ENCODE measurements at regions not wholly inside any gene's neighbourhood (a gene's known extent, or its start where the extent isn't known, plus 50 kb on each side); places are given as distances from the start of the nearest gene placed in this dataset.
A peak's percentile ranks its signal among the peaks of the same experiment; 100 is the strongest.

- no peak for FAIRE-seq
- Histone ChIP-seq H3K36me3 (ENCODE audit: control insufficient read depth in 3 of 3, insufficient read depth in 2 of 3, low read depth in 1 of 3, low read length in 3 of 3) (no peaks in the 10 kb centered on the region), H3K9me3 (ENCODE audit: control insufficient read depth in 2 of 2, insufficient read depth in 1 of 2, low read depth in 1 of 2, low read length in 1 of 2) (no peaks in the 10 kb centered on the region), H3K27ac (ENCODE audit: low read depth in 1 of 3, low read length in 2 of 3) (no peak overlapping the region), H3K27me3 (ENCODE audit: control insufficient read depth in 3 of 3, insufficient read depth in 3 of 3, low read length in 3 of 3) (no peaks in the 10 kb centered on the region), H3K4me3 (ENCODE audit: low read depth in 1 of 3, low read length in 3 of 3) (no peak overlapping the region), H3K4me1 (ENCODE audit: control insufficient read depth in 3 of 3, insufficient read depth in 2 of 3, low read depth in 1 of 3, low read length in 2 of 3) (no peaks in the 10 kb centered on the region)
- DNase-seq = no peak
- 51 to 73% (median 64%) methylated on average over 3 of the region's 3 CpGs for WGBS, 3 donors
Observed at GRCh38 chr2:19529677-19530076, 171.3 kb upstream of the OSR1 start.

GRCh38 chr2:19527771-19528170 is 169.3 kb upstream of the OSR1 start:
- Histone ChIP-seq H3K4me3 (ENCODE audit: low read depth in 1 of 3, low read length in 3 of 3) (no peak overlapping the region), H3K27me3 (ENCODE audit: control insufficient read depth in 3 of 3, insufficient read depth in 3 of 3, low read length in 3 of 3) (no peaks in the 10 kb centered on the region), H3K27ac (ENCODE audit: low read depth in 1 of 3, low read length in 2 of 3) (no peak overlapping the region), H3K36me3 (ENCODE audit: control insufficient read depth in 3 of 3, insufficient read depth in 2 of 3, low read depth in 1 of 3, low read length in 3 of 3) (no peaks in the 10 kb centered on the region), H3K9me3 (ENCODE audit: control insufficient read depth in 2 of 2, insufficient read depth in 1 of 2, low read depth in 1 of 2, low read length in 1 of 2) (no peaks in the 10 kb centered on the region), H3K4me1 (ENCODE audit: control insufficient read depth in 3 of 3, insufficient read depth in 2 of 3, low read depth in 1 of 3, low read length in 2 of 3) (no peaks in the 10 kb centered on the region)
- FAIRE-seq (no peak), DNase-seq (no peak)
- 79 to 81% (median 80%) methylated on average over 2 of the region's 2 CpGs for WGBS, 3 donors

GRCh38 chr2:19525313-19525712 is 166.9 kb upstream of the OSR1 start:
- H3K36me3 ChIP-seq (ENCODE audit: control insufficient read depth in 3 of 3, insufficient read depth in 2 of 3, low read depth in 1 of 3, low read length in 3 of 3) = no peaks in the 10 kb centered on the region
- no peak overlapping the region for H3K4me3 ChIP-seq (ENCODE audit: low read depth in 1 of 3, low read length in 3 of 3)
- H3K27ac ChIP-seq (ENCODE audit: low read depth in 1 of 3, low read length in 2 of 3) = no peak overlapping the region
- H3K9me3 ChIP-seq (ENCODE audit: control insufficient read depth in 2 of 2, insufficient read depth in 1 of 2, low read depth in 1 of 2, low read length in 1 of 2) = no peaks in the 10 kb centered on the region
- WGBS, 3 donors = 41 to 57% (median 41%) methylated on average over 2 of the region's 2 CpGs
- DNase-seq (no peak), FAIRE-seq (no peak)
- H3K4me1 ChIP-seq (ENCODE audit: control insufficient read depth in 3 of 3, insufficient read depth in 2 of 3, low read depth in 1 of 3, low read length in 2 of 3) = no peaks in the 10 kb centered on the region
- H3K27me3 ChIP-seq (ENCODE audit: control insufficient read depth in 3 of 3, insufficient read depth in 3 of 3, low read length in 3 of 3) = no peaks in the 10 kb centered on the region

- Histone ChIP-seq H3K4me1 (ENCODE audit: control insufficient read depth in 3 of 3, insufficient read depth in 2 of 3, low read depth in 1 of 3, low read length in 2 of 3) (no peaks in the 10 kb centered on the region), H3K4me3 (ENCODE audit: low read depth in 1 of 3, low read length in 3 of 3) (no peak overlapping the region), H3K36me3 (ENCODE audit: control insufficient read depth in 3 of 3, insufficient read depth in 2 of 3, low read depth in 1 of 3, low read length in 3 of 3) (no peaks in the 10 kb centered on the region), H3K9me3 (ENCODE audit: control insufficient read depth in 2 of 2, insufficient read depth in 1 of 2, low read depth in 1 of 2, low read length in 1 of 2) (no peaks in the 10 kb centered on the region), H3K27me3 (ENCODE audit: control insufficient read depth in 3 of 3, insufficient read depth in 3 of 3, low read length in 3 of 3) (peaks cover 0 to 2% (median 0%) of the 10 kb centered on the region in 3 donors), H3K27ac (ENCODE audit: low read depth in 1 of 3, low read length in 2 of 3) (no peak overlapping the region)
- FAIRE-seq (no peak), DNase-seq (no peak)
- 77 to 80% (median 78%) methylated on average over 2 of the region's 2 CpGs for WGBS, 3 donors
Observed at GRCh38 chr2:19519045-19519444, 160.6 kb upstream of the OSR1 start.

GRCh38 chr2:19507137-19507536 is 148.7 kb upstream of the OSR1 start:
- 72 to 79% (median 77%) methylated on average over 2 of the region's 2 CpGs for WGBS, 3 donors
- Histone ChIP-seq H3K4me1 (ENCODE audit: control insufficient read depth in 3 of 3, insufficient read depth in 2 of 3, low read depth in 1 of 3, low read length in 2 of 3) (no peaks in the 10 kb centered on the region), H3K36me3 (ENCODE audit: control insufficient read depth in 3 of 3, insufficient read depth in 2 of 3, low read depth in 1 of 3, low read length in 3 of 3) (no peaks in the 10 kb centered on the region), H3K27me3 (ENCODE audit: control insufficient read depth in 3 of 3, insufficient read depth in 3 of 3, low read length in 3 of 3) (no peaks in the 10 kb centered on the region), H3K9me3 (ENCODE audit: control insufficient read depth in 2 of 2, insufficient read depth in 1 of 2, low read depth in 1 of 2, low read length in 1 of 2) (no peaks in the 10 kb centered on the region), H3K27ac (ENCODE audit: low read depth in 1 of 3, low read length in 2 of 3) (no peak overlapping the region), H3K4me3 (ENCODE audit: low read depth in 1 of 3, low read length in 3 of 3) (no peak overlapping the region)
- FAIRE-seq (no peak), DNase-seq (no peak)

- Histone ChIP-seq H3K27ac (ENCODE audit: low read depth in 1 of 3, low read length in 2 of 3) (no peak overlapping the region), H3K27me3 (ENCODE audit: control insufficient read depth in 3 of 3, insufficient read depth in 3 of 3, low read length in 3 of 3) (no peaks in the 10 kb centered on the region), H3K36me3 (ENCODE audit: control insufficient read depth in 3 of 3, insufficient read depth in 2 of 3, low read depth in 1 of 3, low read length in 3 of 3) (no peaks in the 10 kb centered on the region), H3K4me1 (ENCODE audit: control insufficient read depth in 3 of 3, insufficient read depth in 2 of 3, low read depth in 1 of 3, low read length in 2 of 3) (no peaks in the 10 kb centered on the region), H3K4me3 (ENCODE audit: low read depth in 1 of 3, low read length in 3 of 3) (no peak overlapping the region), H3K9me3 (ENCODE audit: control insufficient read depth in 2 of 2, insufficient read depth in 1 of 2, low read depth in 1 of 2, low read length in 1 of 2) (no peaks in the 10 kb centered on the region)
- DNase-seq (no peak), FAIRE-seq (no peak)
- 6 to 36% (median 17%) methylated on average over 5 of the region's 5 CpGs for WGBS, 3 donors
Observed at GRCh38 chr2:19505199-19506136, 147.0 kb upstream of the OSR1 start.

- FAIRE-seq (peak; percentile 15), DNase-seq (peak in 1 of 2 donors; percentile 9)
- Histone ChIP-seq H3K4me3 (ENCODE audit: low read depth in 1 of 3, low read length in 3 of 3) (no peak overlapping the region), H3K9me3 (ENCODE audit: control insufficient read depth in 2 of 2, insufficient read depth in 1 of 2, low read depth in 1 of 2, low read length in 1 of 2) (no peaks in the 10 kb centered on the region), H3K36me3 (ENCODE audit: control insufficient read depth in 3 of 3, insufficient read depth in 2 of 3, low read depth in 1 of 3, low read length in 3 of 3) (no peaks in the 10 kb centered on the region), H3K4me1 (ENCODE audit: control insufficient read depth in 3 of 3, insufficient read depth in 2 of 3, low read depth in 1 of 3, low read length in 2 of 3) (no peaks in the 10 kb centered on the region), H3K27me3 (ENCODE audit: control insufficient read depth in 3 of 3, insufficient read depth in 3 of 3, low read length in 3 of 3) (no peaks in the 10 kb centered on the region), H3K27ac (ENCODE audit: low read depth in 1 of 3, low read length in 2 of 3) (no peak overlapping the region)
- 12 to 32% (median 25%) methylated on average over 5 of the region's 5 CpGs for WGBS, 3 donors
Observed at GRCh38 chr2:19504400-19505198, 146.2 kb upstream of the OSR1 start.

- Histone ChIP-seq H3K36me3 (ENCODE audit: control insufficient read depth in 3 of 3, insufficient read depth in 2 of 3, low read depth in 1 of 3, low read length in 3 of 3) (no peaks in the 10 kb centered on the region), H3K4me3 (ENCODE audit: low read depth in 1 of 3, low read length in 3 of 3) (no peak overlapping the region), H3K27me3 (ENCODE audit: control insufficient read depth in 3 of 3, insufficient read depth in 3 of 3, low read length in 3 of 3) (no peaks in the 10 kb centered on the region), H3K9me3 (ENCODE audit: control insufficient read depth in 2 of 2, insufficient read depth in 1 of 2, low read depth in 1 of 2, low read length in 1 of 2) (no peaks in the 10 kb centered on the region), H3K4me1 (ENCODE audit: control insufficient read depth in 3 of 3, insufficient read depth in 2 of 3, low read depth in 1 of 3, low read length in 2 of 3) (no peaks in the 10 kb centered on the region), H3K27ac (ENCODE audit: low read depth in 1 of 3, low read length in 2 of 3) (no peak overlapping the region)
- DNase-seq (no peak), FAIRE-seq (no peak)
- 75 to 87% (median 76%) methylated on average over 3 of the region's 3 CpGs for WGBS, 3 donors
Observed at GRCh38 chr2:19503915-19504314, 145.5 kb upstream of the OSR1 start.
